KMS-11 (cell line): ENCODE measurements at regions not wholly inside any gene's neighbourhood (a gene's known extent, or its start where the extent isn't known, plus 50 kb on each side); places are given as distances from the start of the nearest gene placed in this dataset.

Source experiments
- H2AFZ ChIP-seq: fragments of 200-600 bp; sonication (generic); 2 replicates; pipeline ENCODE4 v1.6.1; 2016; ENCODE audit warnings: antibody characterized with exemption, mixed run types, low read depth
- H3K27ac ChIP-seq: fragments of 200-600 bp; sonication (generic); 2 replicates; pipeline ENCODE4 v1.6.1; 2016; ENCODE audit warnings: mild to moderate bottlenecking, mixed run types
- H3K27me3 ChIP-seq: fragments of 200-600 bp; sonication (generic); 2 replicates; pipeline ENCODE4 v1.6.1; 2017; ENCODE audit warnings: mild to moderate bottlenecking, low read depth, mixed run types, moderate library complexity; ENCODE audit not compliant: insufficient read depth
- H3K36me3 ChIP-seq: fragments of 200-600 bp; sonication (generic); 2 replicates; pipeline ENCODE4 v1.6.1; 2017; ENCODE audit warnings: mild to moderate bottlenecking, mixed run types; ENCODE audit not compliant: insufficient read depth
- H3K4me1 ChIP-seq: fragments of 200-600 bp; sonication (generic); 2 replicates; pipeline ENCODE4 v1.6.1; 2016; ENCODE audit warnings: mild to moderate bottlenecking, low read depth, mixed run types; ENCODE audit not compliant: poor library complexity, severe bottlenecking
- H3K4me2 ChIP-seq: fragments of 200-600 bp; sonication (generic); 2 replicates; pipeline ENCODE4 v1.7.0; 2016; ENCODE audit warnings: mild to moderate bottlenecking, mixed run types
- H3K4me3 ChIP-seq: fragments of 200-600 bp; sonication (generic); IDR thresholded peaks from 2 replicates; pipeline ENCODE4 v1.6.1; 2017; ENCODE audit warnings: low read depth, low read length, mixed read lengths; ENCODE audit not compliant: insufficient read depth
- H3K79me2 ChIP-seq: fragments of 200-600 bp; sonication (generic); 2 replicates; pipeline ENCODE4 v1.6.1; 2016; ENCODE audit warnings: low read depth, mixed run types; ENCODE audit not compliant: insufficient read depth
- H3K9ac ChIP-seq: fragments of 200-600 bp; sonication (generic); 2 replicates; pipeline ENCODE4 v1.6.1; 2016; ENCODE audit warnings: mild to moderate bottlenecking, mixed run types
- H4K20me1 ChIP-seq: fragments of 200-600 bp; sonication (generic); 2 replicates; pipeline ENCODE4 v1.6.1; 2016; ENCODE audit warnings: mild to moderate bottlenecking, mixed run types; ENCODE audit not compliant: insufficient read depth
- CTCF ChIP-seq: fragments of 200-600 bp; sonication (generic); conservative IDR thresholded peaks from 2 replicates; pipeline ENCODE4 v1.6.1; 2017; ENCODE audit warnings: low read depth, mild to moderate bottlenecking, antibody characterized with exemption, low read length, moderate library complexity, mixed read lengths

DNA sequence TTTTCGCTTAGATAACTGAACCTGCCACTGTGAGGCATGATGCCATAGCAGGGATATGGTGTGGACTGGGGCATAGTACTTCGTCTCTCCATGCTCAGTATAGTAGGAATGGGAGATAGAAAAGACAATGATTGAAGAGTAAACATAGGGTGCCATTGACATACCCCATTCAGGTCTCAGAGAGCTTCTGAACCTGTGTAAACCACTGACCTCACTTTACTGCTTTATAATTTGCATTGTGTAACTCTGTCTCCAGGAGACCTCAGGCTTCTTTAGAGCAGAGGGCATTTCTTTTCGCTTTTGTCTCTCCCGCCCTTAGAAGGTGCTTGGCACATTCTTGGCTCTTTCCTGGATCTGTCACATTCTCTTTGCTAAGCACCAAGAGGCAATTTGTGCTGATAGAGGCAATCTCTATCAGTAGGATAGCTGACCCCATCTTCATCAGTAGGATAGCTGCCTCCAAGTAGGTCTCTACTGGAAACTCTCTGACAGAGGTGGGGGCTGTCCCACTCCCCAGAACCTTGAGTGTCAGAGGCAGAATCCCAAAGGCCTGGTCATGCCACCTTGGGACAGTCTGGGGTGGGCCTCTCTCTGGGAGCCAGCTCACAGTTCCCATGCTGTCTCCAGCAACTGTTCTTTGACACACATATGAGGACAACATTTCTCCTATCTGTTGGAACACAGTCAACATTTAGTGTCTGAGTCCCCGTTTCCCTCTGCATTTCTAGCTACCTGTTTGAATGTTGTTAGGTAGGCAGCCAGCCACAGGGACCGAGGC, 181.9 kb downstream of the UTP18 start:
- no peaks in the 10 kb centered on the region for H3K36me3 ChIP-seq
- no peaks in the 10 kb centered on the region for H3K4me1 ChIP-seq
- no peak overlapping the region for H3K9ac ChIP-seq

DNA sequence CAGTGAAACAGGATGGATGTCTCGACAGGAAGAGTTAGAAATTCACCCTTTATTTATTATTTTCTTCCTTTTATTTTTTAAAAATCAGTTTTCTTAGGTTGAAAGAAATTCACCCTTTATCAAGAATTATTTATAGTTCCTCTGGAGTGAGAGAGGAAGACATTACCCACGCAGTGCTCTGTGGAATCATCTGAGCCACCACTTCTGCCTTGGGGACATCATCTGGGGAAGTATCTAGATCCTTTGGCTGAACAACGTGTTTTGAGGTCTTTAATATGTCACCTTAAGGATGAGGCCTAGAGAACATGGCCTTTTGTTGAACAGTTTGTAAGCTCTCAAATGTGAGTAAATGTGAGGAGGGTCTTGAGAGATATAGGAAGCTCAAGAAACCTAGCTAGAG, 183.3 kb downstream of the UTP18 start:
- Histone ChIP-seq H3K27me3 (no peaks in the 10 kb centered on the region), H3K4me3 (no peak overlapping the region), H4K20me1 (no peaks in the 10 kb centered on the region), H3K36me3 (no peaks in the 10 kb centered on the region), H3K79me2 (no peaks in the 10 kb centered on the region), H3K4me1 (no peaks in the 10 kb centered on the region), H3K4me2 (no peak overlapping the region), H2AFZ (no peak overlapping the region), H3K9ac (no peak overlapping the region), H3K27ac (no peak overlapping the region)
- TF ChIP-seq CTCF = no peak

More for the DNA sequence above, 181.9 kb downstream of the UTP18 start:
- no peaks in the 10 kb centered on the region for H3K79me2 ChIP-seq
- no peak overlapping the region for H3K27ac ChIP-seq
- H3K4me2 ChIP-seq = no peak overlapping the region
- no peaks in the 10 kb centered on the region for H3K27me3 ChIP-seq
- H4K20me1 ChIP-seq = no peaks in the 10 kb centered on the region
- H3K4me3 ChIP-seq = no peak overlapping the region
- no peak overlapping the region for H2AFZ ChIP-seq
- no peak for TF ChIP-seq CTCF

DNA sequence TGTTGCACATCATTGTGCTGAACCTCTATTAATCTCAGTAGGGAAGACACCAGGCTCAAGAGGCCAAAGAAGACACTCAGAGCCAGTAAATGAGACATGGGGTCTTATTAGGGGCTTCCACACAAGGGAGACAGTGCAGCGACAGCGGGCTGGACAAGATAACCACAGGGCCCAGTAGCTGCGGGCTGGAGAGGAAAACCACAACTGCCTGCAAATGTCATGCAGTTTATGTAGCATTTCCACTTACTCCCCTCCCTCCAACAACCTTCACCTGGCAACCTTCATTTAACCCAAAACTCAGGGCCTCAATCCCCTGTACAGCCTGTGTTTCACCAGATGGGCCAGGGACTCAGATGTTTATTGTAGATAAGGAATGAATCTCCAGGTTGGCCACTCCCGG, 185.6 kb downstream of the UTP18 start:
- no peak overlapping the region for H3K27ac ChIP-seq
- no peak for TF ChIP-seq CTCF
- H3K36me3 ChIP-seq = no peaks in the 10 kb centered on the region
- H3K4me3 ChIP-seq = no peak overlapping the region
- no peaks in the 10 kb centered on the region for H3K4me1 ChIP-seq
- H3K79me2 ChIP-seq = no peaks in the 10 kb centered on the region
- H3K9ac ChIP-seq = no peak overlapping the region
- H3K27me3 ChIP-seq = no peaks in the 10 kb centered on the region
- no peak overlapping the region for H3K4me2 ChIP-seq
- no peaks in the 10 kb centered on the region for H4K20me1 ChIP-seq
- no peak overlapping the region for H2AFZ ChIP-seq

- no peak overlapping the region for H3K27ac ChIP-seq
- H3K27me3 ChIP-seq = no peaks in the 10 kb centered on the region
Observed at GRCh38 chr17:51454456-51454978, 194.2 kb downstream of the UTP18 start.

More at GRCh38 chr17:51454456-51454978, 194.2 kb downstream of the UTP18 start:
- Histone ChIP-seq H3K4me2 (no peak overlapping the region), H3K79me2 (no peaks in the 10 kb centered on the region), H2AFZ (no peak overlapping the region), H3K4me1 (no peaks in the 10 kb centered on the region), H3K36me3 (no peaks in the 10 kb centered on the region), H3K9ac (no peak overlapping the region), H4K20me1 (no peaks in the 10 kb centered on the region), H3K4me3 (no peak overlapping the region)
- no peak for TF ChIP-seq CTCF
